Dendritic cell treated with granulocyte-macrophage colony-stimulating factor and Interleukin-4, amounts not matched to agents 40 ng/mL and 50 ng/mL, for 4 days (primary cell): ENCODE measurements at regions not wholly inside any gene's neighbourhood (a gene's known extent, or its start where the extent isn't known, plus 50 kb on each side); places are given as distances from the start of the nearest gene placed in this dataset.

ENCODE experiments used
- H3K27ac Mint-ChIP-seq: one replicate; pipeline ENCODE4 v1.8.0; 2022; ENCODE audit warnings: mild to moderate bottlenecking, mixed read lengths
- H3K27me3 Mint-ChIP-seq: one replicate; pipeline ENCODE4 v1.8.0; 2022; ENCODE audit warnings: mild to moderate bottlenecking, mixed read lengths
- H3K36me3 Mint-ChIP-seq: one replicate; pipeline ENCODE4 v1.8.0; 2022; ENCODE audit warnings: low read depth, mixed read lengths
- H3K4me1 Mint-ChIP-seq: one replicate; pipeline ENCODE4 v1.8.0; 2022; ENCODE audit warnings: low read depth, mixed read lengths
- H3K4me3 Mint-ChIP-seq: one replicate; pipeline ENCODE4 v1.8.0; 2022; ENCODE audit warnings: mild to moderate bottlenecking, moderate library complexity, mixed read lengths
- H3K9me3 Mint-ChIP-seq: one replicate; pipeline ENCODE4 v1.8.0; 2022; ENCODE audit warnings: mixed read lengths
- intact Hi-C: fragments of 100-400 bp; cut with micrococcal nuclease; formaldehyde crosslinking; loops from one replicate; pipeline ENCODE4 v1.15.0; 2022

DNA sequence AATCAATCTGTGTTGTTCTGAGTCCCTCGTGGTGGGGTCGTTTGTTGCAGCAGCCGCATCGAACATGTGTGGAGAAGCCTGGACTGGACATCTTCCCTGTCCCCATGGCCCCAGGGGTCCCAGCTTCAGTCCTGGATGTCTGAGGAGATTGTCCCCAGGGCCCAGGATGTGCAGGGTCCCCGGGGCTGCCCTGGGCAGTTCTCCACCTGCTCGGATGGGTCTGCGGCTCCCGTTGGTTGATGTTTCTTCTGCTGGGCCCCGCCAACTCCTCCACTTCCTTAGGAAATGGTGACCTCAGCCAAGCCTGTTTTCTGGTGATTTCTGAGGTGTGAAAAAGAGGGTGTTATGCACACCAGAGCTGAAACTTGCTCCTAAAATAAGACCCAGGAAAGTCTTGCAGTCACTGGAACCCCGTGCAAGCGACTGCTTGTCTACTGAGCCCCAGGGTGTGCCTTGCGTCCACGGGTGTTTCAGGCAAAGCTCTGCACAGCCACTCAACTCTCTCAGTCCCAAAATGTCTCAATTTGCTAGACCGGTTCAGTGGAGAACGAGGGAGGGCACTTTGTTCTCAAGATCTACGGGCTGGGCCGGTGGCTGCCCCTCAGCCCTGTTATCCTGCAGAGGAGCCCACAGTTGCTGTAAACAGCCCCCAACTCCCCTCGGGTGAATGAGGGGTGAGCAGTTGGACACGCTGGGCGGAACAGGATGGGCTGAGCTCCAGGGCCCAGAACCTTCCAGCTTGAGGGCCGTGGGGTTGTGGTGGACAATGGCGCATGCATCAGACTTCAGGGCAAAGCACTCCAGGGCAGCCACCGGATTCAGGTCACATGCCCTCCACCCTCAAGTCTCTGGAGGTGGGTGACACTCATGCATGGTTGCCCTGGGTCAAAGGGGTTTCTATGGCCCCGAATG, 66.7 kb upstream of the OLFM1 start:
- no peak overlapping the region for H3K4me3 Mint-ChIP-seq
- H3K4me1 Mint-ChIP-seq, result no peaks in the 10 kb centered on the region
- H3K27me3 Mint-ChIP-seq, result peaks cover 42% of the 10 kb centered on the region
- intact Hi-C loops, result no loop called here
- no peak overlapping the region for H3K27ac Mint-ChIP-seq
- H3K9me3 Mint-ChIP-seq, result no peaks in the 10 kb centered on the region
- H3K36me3 Mint-ChIP-seq, result no peaks in the 10 kb centered on the region

DNA sequence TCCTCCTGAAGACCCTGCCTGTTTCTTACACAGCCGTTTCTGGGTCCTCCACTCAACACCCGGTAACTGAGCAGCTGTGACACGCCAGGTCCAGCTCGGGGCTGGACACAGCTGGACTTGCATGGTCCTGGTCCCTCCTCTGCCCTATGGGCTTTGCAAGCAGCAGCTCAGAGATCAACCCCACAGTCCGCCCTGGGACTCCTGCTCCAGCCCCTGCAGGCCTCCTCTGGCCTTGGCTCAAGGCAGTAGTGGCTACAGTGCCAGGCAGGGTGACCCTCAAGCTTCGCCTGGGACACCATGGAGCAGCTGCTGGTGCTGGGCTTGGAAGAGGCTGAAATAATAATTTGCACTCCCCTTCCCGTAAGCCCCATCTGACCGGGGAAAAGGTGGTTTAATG, 66.1 kb upstream of the OLFM1 start:
- Mint-ChIP-seq H3K4me3 (no peak overlapping the region), H3K27me3 (peaks cover 40% of the 10 kb centered on the region), H3K9me3 (no peaks in the 10 kb centered on the region), H3K36me3 (no peaks in the 10 kb centered on the region), H3K27ac (no peak overlapping the region), H3K4me1 (no peaks in the 10 kb centered on the region)
- intact Hi-C loops, result no loop called here

GRCh38 chr9:135022191-135022870, 65.1 kb upstream of the OLFM1 start:
- Mint-ChIP-seq H3K4me1 (no peaks in the 10 kb centered on the region), H3K36me3 (no peaks in the 10 kb centered on the region), H3K9me3 (no peaks in the 10 kb centered on the region), H3K27ac (no peak overlapping the region), H3K4me3 (no peak overlapping the region), H3K27me3 (peaks cover 38% of the 10 kb centered on the region)
- intact Hi-C loops, result no loop called here

GRCh38 chr9:135023088-135023785, 64.2 kb upstream of the OLFM1 start:
- no peaks in the 10 kb centered on the region for H3K36me3 Mint-ChIP-seq
- no peaks in the 10 kb centered on the region for H3K9me3 Mint-ChIP-seq
- H3K27ac Mint-ChIP-seq, result no peak overlapping the region
- H3K4me3 Mint-ChIP-seq, result no peak overlapping the region
- H3K4me1 Mint-ChIP-seq, result no peaks in the 10 kb centered on the region
- intact Hi-C loops, result no loop called here
- peaks cover 36% of the 10 kb centered on the region for H3K27me3 Mint-ChIP-seq

GRCh38 chr9:135023786-135024405, 63.6 kb upstream of the OLFM1 start:
- Mint-ChIP-seq H3K4me1 (no peaks in the 10 kb centered on the region), H3K27ac (no peak overlapping the region), H3K9me3 (no peaks in the 10 kb centered on the region), H3K4me3 (no peak overlapping the region), H3K36me3 (no peaks in the 10 kb centered on the region), H3K27me3 (peaks cover 34% of the 10 kb centered on the region)
- intact Hi-C loops, result no loop called here

GRCh38 chr9:135029463-135029862, 58.0 kb upstream of the OLFM1 start:
- H3K9me3 Mint-ChIP-seq, result no peaks in the 10 kb centered on the region
- intact Hi-C loops, result no loop called here
- H3K4me1 Mint-ChIP-seq, result no peaks in the 10 kb centered on the region
- no peak overlapping the region for H3K4me3 Mint-ChIP-seq
- no peak overlapping the region for H3K27ac Mint-ChIP-seq
- no peaks in the 10 kb centered on the region for H3K36me3 Mint-ChIP-seq
- H3K27me3 Mint-ChIP-seq, result peaks cover 21% of the 10 kb centered on the region

DNA sequence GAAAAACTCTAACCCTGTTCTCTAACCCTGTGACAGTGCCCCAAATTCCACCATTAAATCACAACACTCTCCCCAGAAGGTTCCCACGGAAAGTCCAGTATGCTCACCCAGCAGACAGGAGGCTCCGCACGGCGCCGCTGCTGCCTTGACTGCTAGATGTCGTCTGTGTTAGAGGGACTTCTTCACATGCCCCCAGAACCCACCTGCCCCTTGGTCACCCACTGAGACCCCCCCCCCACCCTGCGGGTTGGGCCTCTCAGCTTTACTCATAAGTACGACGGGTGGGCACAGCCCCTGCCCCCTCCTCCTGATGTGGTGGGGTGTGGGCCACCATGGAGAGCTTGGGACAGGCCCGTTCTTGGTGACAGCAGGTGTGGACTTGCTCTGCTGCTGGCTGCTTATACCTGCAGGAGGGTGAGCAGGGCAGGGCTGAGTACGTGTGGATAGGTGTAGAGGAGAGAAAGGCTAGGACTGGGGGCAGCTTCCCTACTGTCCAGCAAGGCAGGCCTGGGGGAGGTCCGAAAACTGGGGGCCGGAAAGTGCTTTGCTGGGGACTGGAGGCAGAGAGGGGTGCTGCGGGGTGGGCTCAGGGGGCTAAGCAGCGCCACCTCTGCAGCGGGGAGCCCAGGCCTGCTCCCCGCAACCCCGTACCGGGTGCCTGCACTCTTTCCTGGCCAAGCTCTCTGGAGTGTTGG, 57.5 kb upstream of the OLFM1 start:
- intact Hi-C loops, result no loop called here
- Mint-ChIP-seq H3K4me1 (no peaks in the 10 kb centered on the region), H3K9me3 (no peaks in the 10 kb centered on the region), H3K27me3 (peaks cover 23% of the 10 kb centered on the region), H3K4me3 (no peak overlapping the region), H3K36me3 (no peaks in the 10 kb centered on the region), H3K27ac (no peak overlapping the region)

- Mint-ChIP-seq H3K4me1 (no peaks in the 10 kb centered on the region), H3K36me3 (no peaks in the 10 kb centered on the region), H3K27ac (no peak overlapping the region), H3K9me3 (no peaks in the 10 kb centered on the region), H3K4me3 (no peak overlapping the region), H3K27me3 (peaks cover 20% of the 10 kb centered on the region)
- intact Hi-C loops, result no loop called here
These were observed 56.8 kb upstream of the OLFM1 start for GRCh38 chr9:135030566-135031226.

DNA sequence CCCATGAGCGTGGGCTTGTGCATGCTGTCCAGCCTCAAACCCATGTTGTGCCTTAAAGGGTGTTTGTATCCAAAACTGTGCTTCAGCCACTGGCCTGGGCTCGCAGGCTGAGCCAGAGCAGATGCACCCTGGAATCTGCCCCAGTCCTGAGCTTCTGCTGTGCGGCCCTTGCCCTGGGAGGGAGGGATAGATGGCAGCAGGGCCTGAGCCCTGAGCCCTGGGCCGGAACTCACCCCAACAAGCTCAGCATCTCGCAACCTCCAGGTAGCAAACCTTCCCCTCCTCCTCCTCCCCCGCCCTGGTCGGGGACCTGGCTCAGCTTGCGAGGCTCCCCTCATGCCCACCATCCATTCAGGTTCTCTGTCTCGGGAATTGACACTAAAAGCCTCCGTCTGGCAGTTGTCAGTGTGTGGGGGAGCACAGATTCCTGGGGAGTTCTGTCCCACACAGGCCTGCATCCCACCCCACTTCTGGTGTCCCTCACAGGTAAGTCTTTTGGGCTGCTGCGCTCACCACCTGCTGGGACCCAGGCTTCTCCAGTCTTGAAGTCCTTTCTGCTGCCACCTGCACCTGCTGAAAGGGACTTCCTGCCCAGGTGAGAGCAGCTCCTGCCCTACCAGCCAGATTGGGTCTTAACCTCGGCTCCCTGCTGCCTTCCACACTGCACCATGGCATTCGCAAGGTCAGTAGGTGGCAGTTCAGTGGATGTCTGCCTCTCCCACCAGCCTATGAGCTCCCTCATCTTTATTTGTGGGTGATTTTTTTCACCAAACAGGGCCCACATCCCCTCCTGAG, 55.2 kb upstream of the OLFM1 start:
- H3K4me3 Mint-ChIP-seq, result no peak overlapping the region
- H3K36me3 Mint-ChIP-seq, result no peaks in the 10 kb centered on the region
- no peaks in the 10 kb centered on the region for H3K4me1 Mint-ChIP-seq
- intact Hi-C loops, result no loop called here
- no peak overlapping the region for H3K27ac Mint-ChIP-seq
- no peaks in the 10 kb centered on the region for H3K9me3 Mint-ChIP-seq
- peaks cover 22% of the 10 kb centered on the region for H3K27me3 Mint-ChIP-seq

GRCh38 chr9:135032868-135033460, 54.5 kb upstream of the OLFM1 start:
- Mint-ChIP-seq H3K4me3 (no peak overlapping the region), H3K27ac (no peak overlapping the region), H3K4me1 (no peaks in the 10 kb centered on the region), H3K27me3 (peaks cover 26% of the 10 kb centered on the region), H3K9me3 (no peaks in the 10 kb centered on the region), H3K36me3 (no peaks in the 10 kb centered on the region)
- intact Hi-C loops, result no loop called here

- Mint-ChIP-seq H3K27me3 (peaks cover 28% of the 10 kb centered on the region), H3K9me3 (no peaks in the 10 kb centered on the region), H3K4me3 (no peak overlapping the region), H3K27ac (no peak overlapping the region), H3K4me1 (no peaks in the 10 kb centered on the region), H3K36me3 (no peaks in the 10 kb centered on the region)
- intact Hi-C loops, result no loop called here
These were observed 54.0 kb upstream of the OLFM1 start for GRCh38 chr9:135033487-135033886.

DNA sequence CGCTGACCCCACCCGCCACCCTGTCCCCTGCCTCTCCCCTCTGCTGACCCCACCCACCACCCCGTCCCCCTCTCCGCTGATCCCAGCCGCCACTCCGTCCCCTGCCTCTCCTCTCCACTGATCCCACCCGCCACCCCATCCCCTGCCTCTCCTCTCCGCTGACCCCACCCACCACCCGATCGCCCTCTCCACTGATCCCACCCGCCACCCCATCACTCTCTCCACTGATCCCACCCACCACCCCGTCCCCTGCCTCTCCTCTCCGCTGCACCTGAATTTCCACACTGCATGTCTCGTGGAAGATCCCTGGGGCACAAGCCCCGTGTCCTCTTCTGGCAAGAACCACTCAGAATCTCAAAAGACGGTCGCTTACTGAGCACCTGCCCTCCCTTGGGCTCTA, 53.4 kb upstream of the OLFM1 start:
- intact Hi-C loops, result no loop called here
- peaks cover 27% of the 10 kb centered on the region for H3K27me3 Mint-ChIP-seq

More for the DNA sequence above, 53.4 kb upstream of the OLFM1 start:
- no peak overlapping the region for H3K4me3 Mint-ChIP-seq
- H3K36me3 Mint-ChIP-seq, result no peaks in the 10 kb centered on the region
- no peaks in the 10 kb centered on the region for H3K4me1 Mint-ChIP-seq
- no peak overlapping the region for H3K27ac Mint-ChIP-seq
- no peaks in the 10 kb centered on the region for H3K9me3 Mint-ChIP-seq
